OCI-LY1 (cell line): ENCODE measurements at regions not wholly inside any gene's neighbourhood (a gene's known extent, or its start where the extent isn't known, plus 50 kb on each side); places are given as distances from the start of the nearest gene placed in this dataset.

ENCODE experiments used
- H2AFZ ChIP-seq: fragments of 200-600 bp; sonication (generic), shearing (Covaris generic); 2 replicates; pipeline ENCODE4 v1.6.0; 2014; ENCODE audit warnings: antibody characterized with exemption, mild to moderate bottlenecking, low read length
- H3F3A ChIP-seq: fragments of 200-600 bp; sonication (generic), shearing (Covaris generic); 2 replicates; pipeline ENCODE4 v1.6.0; 2014; ENCODE audit warnings: mild to moderate bottlenecking, antibody characterized with exemption, low read length, moderate library complexity; ENCODE audit not compliant: insufficient read depth
- H3K27ac ChIP-seq: fragments of 200-600 bp; sonication (generic); 2 replicates; pipeline ENCODE4 v1.5.1; 2014; ENCODE audit warnings: low read length, mixed run types, mild to moderate bottlenecking, low read depth; ENCODE audit not compliant: poor library complexity, severe bottlenecking
- H3K27me3 ChIP-seq: fragments of 200-600 bp; sonication (generic); 2 replicates; pipeline ENCODE4 v1.6.0; 2014; ENCODE audit warnings: antibody characterized with exemption, mild to moderate bottlenecking, low read length, moderate library complexity; ENCODE audit not compliant: insufficient read depth
- H3K36me3 ChIP-seq: fragments of 200-600 bp; sonication (generic); 2 replicates; pipeline ENCODE4 v1.6.1; 2014; ENCODE audit warnings: mild to moderate bottlenecking, antibody characterized with exemption, low read length, moderate library complexity, mixed read lengths; ENCODE audit not compliant: insufficient read depth
- H3K4me1 ChIP-seq: fragments of 200-600 bp; sonication (generic); 2 replicates; pipeline ENCODE4 v1.5.1; 2014; ENCODE audit warnings: mild to moderate bottlenecking, low read length, moderate library complexity; ENCODE audit not compliant: insufficient read depth, severe bottlenecking
- H3K4me2 ChIP-seq: fragments of 200-600 bp; sonication (generic), shearing (Covaris generic); 2 replicates; pipeline ENCODE4 v1.6.1; 2014; ENCODE audit warnings: low read length
- H3K4me3 ChIP-seq: fragments of 200-600 bp; sonication (generic); 2 replicates; pipeline ENCODE4 v1.5.1; 2014; ENCODE audit warnings: low read length, low read depth, mild to moderate bottlenecking, mixed read lengths; ENCODE audit not compliant: poor library complexity, severe bottlenecking
- H3K79me2 ChIP-seq: fragments of 200-600 bp; shearing (Covaris generic); 2 replicates; pipeline ENCODE4 v1.6.1; 2016; ENCODE audit warnings: mixed run types, low read length, mixed read lengths; ENCODE audit not compliant: insufficient read depth
- H3K9ac ChIP-seq: fragments of 200-600 bp; sonication (generic), shearing (Covaris generic); 2 replicates; pipeline ENCODE4 v1.6.1; 2014; ENCODE audit warnings: mild to moderate bottlenecking, low read length, mixed read lengths
- H3K9me2 ChIP-seq: fragments of 200-600 bp; sonication (generic), shearing (Covaris generic); 2 replicates; pipeline ENCODE4 v1.6.1; 2014; ENCODE audit warnings: low read depth, mild to moderate bottlenecking, low read length, mixed read lengths
- H3K9me3 ChIP-seq: fragments of 200-600 bp; shearing (Covaris generic); 2 replicates; pipeline ENCODE4 v1.6.1; 2014; ENCODE audit warnings: low read length, mixed read lengths
- H4K20me1 ChIP-seq: fragments of 200-600 bp; sonication (generic), shearing (Covaris generic); 2 replicates; pipeline ENCODE4 v1.6.0; 2016; ENCODE audit warnings: mild to moderate bottlenecking, low read length; ENCODE audit not compliant: insufficient read depth
- EZH2 ChIP-seq: fragments of 200-600 bp; sonication (generic), shearing (Covaris generic); IDR thresholded peaks from 2 replicates; pipeline ENCODE4 v1.8.0; 2017; ENCODE audit warnings: borderline replicate concordance, mixed run types, mild to moderate bottlenecking, antibody characterized with exemption, low read length, moderate library complexity, mixed read lengths
- TF ChIP-seq, protein P1 (sequence below): fragments of 200-600 bp; sonication (generic), shearing (Covaris generic); IDR thresholded peaks from 2 replicates; pipeline ENCODE4 v1.5.1; 2017; ENCODE audit warnings: mild to moderate bottlenecking, antibody characterized with exemption, low read length, moderate library complexity, mixed read lengths

DNA sequence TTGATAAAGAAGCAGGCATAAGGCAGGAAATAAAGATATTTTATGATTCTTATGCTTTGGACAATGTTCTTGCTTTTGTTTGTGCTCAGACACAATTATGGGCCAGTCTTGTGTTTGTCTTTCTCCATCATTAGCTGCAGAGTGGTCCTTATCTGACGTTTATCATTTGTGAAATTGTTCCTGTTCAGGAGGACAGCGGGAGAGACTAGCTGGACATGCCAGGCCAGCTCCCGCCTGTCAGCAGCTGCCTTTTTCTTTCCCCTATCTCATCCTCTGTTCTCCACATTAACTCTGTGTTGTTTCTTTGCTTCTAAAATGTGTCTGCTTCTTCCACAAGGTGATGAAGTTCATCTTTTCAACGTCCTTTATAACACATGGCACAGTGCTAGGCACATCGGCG, 333.5 kb downstream of the NPIPA8 start:
- Histone ChIP-seq H2AFZ (no peak overlapping the region), H3K79me2 (no peaks in the 10 kb centered on the region), H3K4me2 (no peak overlapping the region), H3K9me3 (no peaks in the 10 kb centered on the region), H3K9ac (no peak overlapping the region), H3K4me1 (no peaks in the 10 kb centered on the region), H3K27me3 (no peaks in the 10 kb centered on the region), H3K36me3 (no peaks in the 10 kb centered on the region), H3K27ac (no peak overlapping the region), H3K9me2 (no peaks in the 10 kb centered on the region), H4K20me1 (no peaks in the 10 kb centered on the region), H3K4me3 (no peak overlapping the region), H3F3A (no peaks in the 10 kb centered on the region)
- TF ChIP-seq, protein P1, sequence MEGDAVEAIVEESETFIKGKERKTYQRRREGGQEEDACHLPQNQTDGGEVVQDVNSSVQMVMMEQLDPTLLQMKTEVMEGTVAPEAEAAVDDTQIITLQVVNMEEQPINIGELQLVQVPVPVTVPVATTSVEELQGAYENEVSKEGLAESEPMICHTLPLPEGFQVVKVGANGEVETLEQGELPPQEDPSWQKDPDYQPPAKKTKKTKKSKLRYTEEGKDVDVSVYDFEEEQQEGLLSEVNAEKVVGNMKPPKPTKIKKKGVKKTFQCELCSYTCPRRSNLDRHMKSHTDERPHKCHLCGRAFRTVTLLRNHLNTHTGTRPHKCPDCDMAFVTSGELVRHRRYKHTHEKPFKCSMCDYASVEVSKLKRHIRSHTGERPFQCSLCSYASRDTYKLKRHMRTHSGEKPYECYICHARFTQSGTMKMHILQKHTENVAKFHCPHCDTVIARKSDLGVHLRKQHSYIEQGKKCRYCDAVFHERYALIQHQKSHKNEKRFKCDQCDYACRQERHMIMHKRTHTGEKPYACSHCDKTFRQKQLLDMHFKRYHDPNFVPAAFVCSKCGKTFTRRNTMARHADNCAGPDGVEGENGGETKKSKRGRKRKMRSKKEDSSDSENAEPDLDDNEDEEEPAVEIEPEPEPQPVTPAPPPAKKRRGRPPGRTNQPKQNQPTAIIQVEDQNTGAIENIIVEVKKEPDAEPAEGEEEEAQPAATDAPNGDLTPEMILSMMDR = no peak
- TF ChIP-seq EZH2 = no peak

DNA sequence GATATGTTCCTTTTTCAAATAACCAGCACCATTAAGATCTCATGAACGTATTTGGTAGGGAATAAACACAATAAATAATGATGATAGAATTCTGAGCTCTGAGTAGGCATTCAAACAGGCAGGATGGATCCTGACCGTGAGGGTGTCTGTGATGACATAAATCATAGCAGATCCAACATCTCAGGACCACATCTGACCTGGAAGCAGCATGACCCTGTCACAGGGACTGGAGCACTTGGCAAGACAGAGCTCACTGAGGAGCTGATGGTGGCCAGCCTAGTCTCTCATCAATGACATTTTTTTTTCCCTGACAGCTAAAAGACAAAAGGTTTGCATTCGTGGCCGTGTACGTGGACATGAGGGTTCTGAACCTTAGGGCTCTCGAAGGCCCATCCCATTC, 337.5 kb downstream of the NPIPA8 start:
- H3K27me3 ChIP-seq = no peaks in the 10 kb centered on the region
- no peaks in the 10 kb centered on the region for H3K9me3 ChIP-seq
- no peaks in the 10 kb centered on the region for H3K9me2 ChIP-seq
- H3K4me3 ChIP-seq = no peak overlapping the region
- H4K20me1 ChIP-seq = no peaks in the 10 kb centered on the region
- no peak overlapping the region for H3K9ac ChIP-seq
- H3F3A ChIP-seq = no peaks in the 10 kb centered on the region
- H2AFZ ChIP-seq = no peak overlapping the region
- no peaks in the 10 kb centered on the region for H3K4me1 ChIP-seq
- H3K79me2 ChIP-seq = no peaks in the 10 kb centered on the region
- H3K27ac ChIP-seq = no peak overlapping the region
- H3K4me2 ChIP-seq = no peak overlapping the region
- H3K36me3 ChIP-seq = no peaks in the 10 kb centered on the region
- TF ChIP-seq EZH2 = no peak
- TF ChIP-seq, protein P1 = no peak

DNA sequence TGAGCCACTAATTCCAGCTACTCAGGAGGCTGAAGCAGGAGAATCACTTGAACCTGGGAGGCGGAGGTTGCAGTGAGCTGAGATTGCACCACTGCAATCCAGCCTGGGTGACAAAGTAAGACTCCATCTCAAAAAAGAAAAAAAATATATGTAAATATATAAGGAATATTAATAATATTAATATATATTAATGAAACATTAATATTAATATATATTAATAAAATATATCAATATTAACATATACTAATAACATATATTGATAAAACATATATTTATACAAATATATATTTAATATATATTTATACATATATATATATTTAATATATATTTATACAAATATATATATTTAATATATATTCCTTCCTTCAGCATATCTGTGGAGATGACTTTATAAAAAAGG, 338.0 kb downstream of the NPIPA8 start:
- Histone ChIP-seq H3K9me3 (no peaks in the 10 kb centered on the region), H3K27me3 (no peaks in the 10 kb centered on the region), H3K4me3 (no peak overlapping the region), H3K36me3 (no peaks in the 10 kb centered on the region), H4K20me1 (no peaks in the 10 kb centered on the region), H3K9me2 (no peaks in the 10 kb centered on the region), H3K4me2 (no peak overlapping the region), H2AFZ (no peak overlapping the region), H3K27ac (no peak overlapping the region), H3K79me2 (no peaks in the 10 kb centered on the region), H3K4me1 (no peaks in the 10 kb centered on the region), H3F3A (no peaks in the 10 kb centered on the region), H3K9ac (no peak overlapping the region)
- TF ChIP-seq EZH2 = no peak
- TF ChIP-seq, protein P1 = no peak
